Esophagus squamous epithelium (tissue), 5 donors: ENCODE measurements at regions not wholly inside any gene's neighbourhood (a gene's known extent, or its start where the extent isn't known, plus 50 kb on each side); places are given as distances from the start of the nearest gene placed in this dataset.

Source experiments
- DNase-seq: peaks from one replicate; lab custom pipeline; 2025; lab: John Stamatoyannopoulos, UW
- H3K27ac ChIP-seq, 4 donors: fragments of 200-600 bp; sonication (generic); one replicate each; pipeline ENCODE4 v1.5.1; 2016 to 2019; ENCODE audit warnings: mild to moderate bottlenecking in 1 of 4
- H3K27me3 ChIP-seq, 4 donors: fragments of 200-600 bp; sonication (generic); 1 replicate in 3 of 4; 2 replicates in 1 of 4; pipeline versions ENCODE4 v1.5.1 to v1.6.0; 2017 to 2021; ENCODE audit warnings: antibody characterized with exemption in 1 of 4
- H3K36me3 ChIP-seq, 3 donors: fragments of 200-600 bp; sonication (generic); one replicate each; pipeline ENCODE4 v1.5.1; 2016 to 2019
- H3K4me1 ChIP-seq, 3 donors: fragments of 200-600 bp; sonication (generic); one replicate each; pipeline ENCODE4 v1.5.1; 2017 to 2019
- H3K4me3 ChIP-seq, 4 donors: fragments of 200-600 bp; sonication (generic); 1 replicate in 3 of 4; 2 replicates in 1 of 4; pipeline ENCODE4 v1.5.1; 2016 to 2019; ENCODE audit warnings: mild to moderate bottlenecking in 2 of 4, moderate library complexity in 1 of 4
- H3K9me3 ChIP-seq, 3 donors: fragments of 200-600 bp; sonication (generic); one replicate each; pipeline ENCODE4 v1.5.1; 2016 to 2019
- POLR2A ChIP-seq, 4 donors: fragments of 450-650 bp; IDR thresholded peaks; one replicate each; pipeline ENCODE4 v1.6.1; 2017; ENCODE audit warnings: antibody characterized with exemption in 4 of 4, mild to moderate bottlenecking in 4 of 4, moderate library complexity in 3 of 4
- WGBS, 2 donors: methylation state at CpG; one replicate each; pipeline ENCODE4 v1.1.5; 2018; 5-methylcytosine and 5-hydroxymethylcytosine counted together
- intact Hi-C: fragments of 100-400 bp; cut with DNase I; formaldehyde crosslinking; loops from one replicate; pipeline ENCODE4 v1.15.0; 2022
- TF ChIP-seq, protein P1 (sequence below), 6 experiments: fragments of 450-650 bp in 4 of 6; fragments of 200-600 bp in 2 of 6; sonication (generic) in 2 of 6; IDR thresholded peaks; one replicate each; pipeline ENCODE4 v1.5.1; 2016 to 2019; ENCODE audit warnings: antibody characterized with exemption in 6 of 6, mild to moderate bottlenecking in 4 of 6, moderate library complexity in 4 of 6
- donor health status: DM: yes; HTN: yes; CAD: no.

GRCh38 chr2:9110893-9111569 lies 95.6 kb upstream of the ASAP2 start:
- peaks cover 20 to 67% (median 35%) of the 10 kb centered on the region in 3 donors for H3K4me1 ChIP-seq
- H3K36me3 ChIP-seq: no peaks in the 10 kb centered on the region
- H3K4me3 ChIP-seq: no peak overlapping the region
- H3K9me3 ChIP-seq: no peaks in the 10 kb centered on the region
- intact Hi-C loops: no loop called here
- 89 to 94% methylated on average over 8 to 10 of the region's 15 CpGs for WGBS, 2 donors
- TF ChIP-seq POLR2A (IDR thresholded peaks at IDR 0.05): no peak
- TF ChIP-seq, protein P1, sequence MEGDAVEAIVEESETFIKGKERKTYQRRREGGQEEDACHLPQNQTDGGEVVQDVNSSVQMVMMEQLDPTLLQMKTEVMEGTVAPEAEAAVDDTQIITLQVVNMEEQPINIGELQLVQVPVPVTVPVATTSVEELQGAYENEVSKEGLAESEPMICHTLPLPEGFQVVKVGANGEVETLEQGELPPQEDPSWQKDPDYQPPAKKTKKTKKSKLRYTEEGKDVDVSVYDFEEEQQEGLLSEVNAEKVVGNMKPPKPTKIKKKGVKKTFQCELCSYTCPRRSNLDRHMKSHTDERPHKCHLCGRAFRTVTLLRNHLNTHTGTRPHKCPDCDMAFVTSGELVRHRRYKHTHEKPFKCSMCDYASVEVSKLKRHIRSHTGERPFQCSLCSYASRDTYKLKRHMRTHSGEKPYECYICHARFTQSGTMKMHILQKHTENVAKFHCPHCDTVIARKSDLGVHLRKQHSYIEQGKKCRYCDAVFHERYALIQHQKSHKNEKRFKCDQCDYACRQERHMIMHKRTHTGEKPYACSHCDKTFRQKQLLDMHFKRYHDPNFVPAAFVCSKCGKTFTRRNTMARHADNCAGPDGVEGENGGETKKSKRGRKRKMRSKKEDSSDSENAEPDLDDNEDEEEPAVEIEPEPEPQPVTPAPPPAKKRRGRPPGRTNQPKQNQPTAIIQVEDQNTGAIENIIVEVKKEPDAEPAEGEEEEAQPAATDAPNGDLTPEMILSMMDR (IDR thresholded peaks at IDR 0.05): peak in 1 of 6 experiments; percentile 47
- DNase-seq: no peak
- peak overlapping the region in 3 of 4 donors; percentile 68 to 84 (median 81) for H3K27ac ChIP-seq
- no peaks in the 10 kb centered on the region for H3K27me3 ChIP-seq

DNA sequence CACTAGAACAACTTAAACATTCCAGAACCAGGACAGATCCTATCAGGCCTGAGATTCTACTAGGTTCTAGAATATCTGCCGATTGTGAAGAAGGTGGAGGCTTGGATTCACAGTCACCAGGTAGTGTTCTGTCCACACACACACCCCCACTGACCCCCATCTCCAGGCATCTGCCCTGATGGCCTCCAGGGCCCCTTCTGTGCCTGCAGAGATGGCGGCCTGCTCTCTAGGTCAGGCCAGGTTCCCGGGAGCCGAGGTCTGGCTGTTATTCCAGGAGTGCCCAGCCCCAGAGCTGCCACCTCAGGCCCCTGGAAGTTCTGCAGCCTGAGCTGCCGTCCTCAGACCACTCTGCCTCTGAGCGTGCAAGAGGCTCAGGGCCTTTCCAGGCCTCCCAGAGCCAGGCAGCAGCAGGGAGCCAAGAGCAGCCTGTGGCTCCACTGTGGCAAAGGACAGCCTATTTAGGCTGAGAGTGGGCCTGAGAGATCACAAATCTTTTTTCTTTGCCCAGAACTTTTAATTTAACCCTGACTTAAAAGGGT lies 96.2 kb upstream of the ASAP2 start:
- intact Hi-C loops: no loop called here
- no peak overlapping the region for H3K4me3 ChIP-seq
- no peaks in the 10 kb centered on the region for H3K36me3 ChIP-seq
- peak overlapping the region in 1 of 4 donors; percentile 21 for H3K27ac ChIP-seq
- WGBS, 2 donors: 80 to 100% methylated on average over 2 of the region's 6 CpGs
- H3K4me1 ChIP-seq: peaks cover 26 to 73% (median 39%) of the 10 kb centered on the region in 3 donors
- no peak for DNase-seq
- no peaks in the 10 kb centered on the region for H3K27me3 ChIP-seq
- no peaks in the 10 kb centered on the region for H3K9me3 ChIP-seq
- TF ChIP-seq POLR2A (IDR thresholded peaks at IDR 0.05): no peak
- TF ChIP-seq, protein P1 (IDR thresholded peaks at IDR 0.05): no peak

DNA sequence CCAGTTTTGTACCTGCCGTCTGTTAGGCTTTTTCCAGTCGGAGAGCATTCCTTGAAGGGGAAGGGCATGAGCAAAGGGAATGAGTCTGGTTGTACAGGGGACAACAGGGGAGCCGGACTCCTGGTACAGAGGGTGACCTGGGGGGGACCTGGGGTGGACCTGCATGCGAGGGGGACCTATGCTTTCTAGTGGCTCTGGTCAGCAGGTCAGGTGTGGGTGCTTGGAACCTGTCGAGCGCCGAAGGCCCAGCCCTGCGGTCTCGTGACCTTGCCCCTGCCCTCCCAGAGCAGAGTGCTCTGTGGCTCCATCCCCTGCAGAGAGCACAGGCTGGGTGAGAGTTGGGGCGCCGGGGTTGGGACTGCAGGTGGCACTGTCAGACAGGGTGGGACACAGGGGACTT lies 96.7 kb upstream of the ASAP2 start:
- Histone ChIP-seq H3K27ac (no peak overlapping the region), H3K4me1 (peaks cover 27 to 79% (median 39%) of the 10 kb centered on the region in 3 donors), H3K9me3 (no peaks in the 10 kb centered on the region), H3K4me3 (no peak overlapping the region), H3K36me3 (no peaks in the 10 kb centered on the region), H3K27me3 (no peaks in the 10 kb centered on the region)
- intact Hi-C loops: no loop called here
- WGBS, 2 donors: 91 to 95% methylated on average over 5 to 10 of the region's 11 CpGs
- no peak for TF ChIP-seq POLR2A (IDR thresholded peaks at IDR 0.05)
- TF ChIP-seq, protein P1 (IDR thresholded peaks at IDR 0.05): no peak
- DNase-seq: no peak

DNA sequence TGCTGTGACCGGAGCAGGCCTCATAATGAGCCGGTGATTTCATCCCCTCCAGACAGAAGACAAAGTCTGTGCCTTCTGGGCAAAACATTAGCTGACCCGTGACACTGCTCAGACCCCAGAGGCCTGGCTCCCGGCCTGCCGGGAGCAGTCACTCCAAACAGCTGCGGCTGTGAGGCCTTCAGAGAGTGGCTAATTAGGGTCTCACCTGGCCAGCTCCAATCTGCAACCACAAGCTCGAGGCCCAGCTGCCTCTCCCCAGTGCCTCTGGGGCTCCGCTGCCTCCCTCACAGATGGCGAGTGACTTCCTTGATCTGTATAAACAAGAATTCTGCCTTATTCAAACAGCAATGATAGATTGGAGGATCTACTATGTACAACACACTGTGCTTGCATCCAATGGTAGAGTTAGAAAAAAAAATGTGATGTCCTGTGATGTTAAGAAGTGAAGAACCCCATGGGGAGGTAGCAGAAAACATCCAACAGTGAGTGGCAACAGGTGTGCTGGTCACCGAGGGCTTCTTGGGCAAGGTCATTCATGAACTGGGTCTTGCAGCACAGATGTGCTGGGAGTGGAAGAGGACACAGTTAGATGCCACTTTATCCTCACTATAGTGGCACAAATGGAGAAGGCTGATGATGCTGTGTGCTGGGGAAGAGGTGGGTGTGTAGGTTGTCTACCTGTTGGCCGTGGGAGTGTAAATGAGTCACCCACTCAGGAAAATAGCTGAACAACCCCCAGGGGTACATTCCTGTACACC lies 98.2 kb upstream of the ASAP2 start:
- WGBS, 2 donors: 58 to 70% methylated on average over 5 to 7 of the region's 11 CpGs
- intact Hi-C loops: no loop called here
- Histone ChIP-seq H3K27ac (peak overlapping the region; percentile 81 to 90 (median 86)), H3K4me3 (no peak overlapping the region), H3K27me3 (no peaks in the 10 kb centered on the region), H3K9me3 (no peaks in the 10 kb centered on the region), H3K36me3 (no peaks in the 10 kb centered on the region), H3K4me1 (peaks cover 34 to 94% (median 40%) of the 10 kb centered on the region in 3 donors)
- no peak for TF ChIP-seq POLR2A (IDR thresholded peaks at IDR 0.05)
- TF ChIP-seq, protein P1 (IDR thresholded peaks at IDR 0.05): no peak
- DNase-seq: no peak
